Epithelial cell of proximal tubule (primary cell): ENCODE measurements at regions not wholly inside any gene's neighbourhood (a gene's known extent, or its start where the extent isn't known, plus 50 kb on each side); places are given as distances from the start of the nearest gene placed in this dataset.

Experiments used
- DNase-seq: peaks from one replicate; pipeline ENCODE4 v3.0.0-alpha.2; 2011; ENCODE audit warnings: low read depth
- H3K4me3 ChIP-seq: 2 replicates; pipeline ENCODE4 v1.5.1; 2011; ENCODE audit warnings: low read depth, mild to moderate bottlenecking, low read length
- CTCF ChIP-seq: conservative IDR thresholded peaks from 2 replicates; pipeline ENCODE4 v1.5.1; 2012; ENCODE audit warnings: low read depth, mild to moderate bottlenecking, low read length

- H3K4me3 ChIP-seq: no peak overlapping the region
- no peak for DNase-seq
- no peak for TF ChIP-seq CTCF
Measured at GRCh38 chr6:65943548-65943947, 236.5 kb upstream of the EYS start.

GRCh38 chr6:65943051-65943450 lies 236.0 kb upstream of the EYS start:
- DNase-seq: no peak
- no peak overlapping the region for H3K4me3 ChIP-seq
- TF ChIP-seq CTCF: no peak

GRCh38 chr6:65938000-65938399 lies 231.0 kb upstream of the EYS start:
- no peak overlapping the region for H3K4me3 ChIP-seq
- DNase-seq: no peak
- TF ChIP-seq CTCF: no peak

GRCh38 chr6:65935412-65935811 lies 228.4 kb upstream of the EYS start:
- no peak overlapping the region for H3K4me3 ChIP-seq
- TF ChIP-seq CTCF: no peak
- DNase-seq: no peak

GRCh38 chr6:65933390-65933789 lies 226.4 kb upstream of the EYS start:
- TF ChIP-seq CTCF: no peak
- no peak overlapping the region for H3K4me3 ChIP-seq
- DNase-seq: no peak

GRCh38 chr6:65927141-65927540 lies 220.1 kb upstream of the EYS start:
- DNase-seq: no peak
- TF ChIP-seq CTCF: no peak
- no peak overlapping the region for H3K4me3 ChIP-seq

GRCh38 chr6:65924411-65924810 lies 217.4 kb upstream of the EYS start:
- H3K4me3 ChIP-seq: no peak overlapping the region
- DNase-seq: no peak
- no peak for TF ChIP-seq CTCF
